A673 (cell line): ENCODE measurements at regions not wholly inside any gene's neighbourhood (a gene's known extent, or its start where the extent isn't known, plus 50 kb on each side); places are given as distances from the start of the nearest gene placed in this dataset.

ENCODE experiments used
- CTCF ChIP-seq: fragments of 300-800, 200-600 bp; sonication (generic); conservative IDR thresholded peaks from 2 replicates; pipeline ENCODE4 v1.5.1; 2017; ENCODE audit warnings: low read depth, mild to moderate bottlenecking, antibody characterized with exemption, low read length, moderate library complexity, mixed read lengths
- EZH2 ChIP-seq: fragments of 200-600 bp; sonication (generic); IDR thresholded peaks from 2 replicates; pipeline ENCODE4 v1.6.1; 2017; ENCODE audit warnings: borderline replicate concordance, low read depth, mild to moderate bottlenecking, mixed read lengths, antibody characterized with exemption, low read length; ENCODE audit not compliant: poor library complexity, severe bottlenecking

GRCh38 chr16:86059253-86060171 is 160.6 kb downstream of the IRF8 start:
- TF ChIP-seq CTCF (no peak), EZH2 (no peak)
